Right lobe of liver (tissue), 4 donors: ENCODE measurements at regions not wholly inside any gene's neighbourhood (a gene's known extent, or its start where the extent isn't known, plus 50 kb on each side); places are given as distances from the start of the nearest gene placed in this dataset.

Experiments
- CTCF ChIP-seq, 4 donors: fragments of 200-600 bp in 3 of 4; fragments of 450-650 bp in 1 of 4; IDR thresholded peaks; one replicate each; pipeline versions ENCODE4 v1.5.1 to v1.8.0; 2016 to 2022; ENCODE audit warnings: antibody characterized with exemption in 4 of 4, mild to moderate bottlenecking in 2 of 4
- POLR2A ChIP-seq: fragments of 450-650 bp; IDR thresholded peaks from one replicate; pipeline ENCODE4 v1.6.1; 2017; ENCODE audit warnings: antibody characterized with exemption, mild to moderate bottlenecking
- donor health status: DM: no; HTN: no; CAD: no.
- donor health status: DM: no; HTN: no; CAD: no.
- donor health status: DM: no; HTN: yes; CAD: no.

GRCh38 chr9:11968631-11969030 lies 724.6 kb upstream of the TYRP1 start:
- no peak for TF ChIP-seq CTCF (IDR thresholded peaks at IDR 0.05)
- TF ChIP-seq POLR2A, result no peak
